Activated CD4-positive, alpha-beta memory T cell treated with anti-CD3 and anti-CD28 coated beads for 36 hours (primary cell): ENCODE measurements at regions not wholly inside any gene's neighbourhood (a gene's known extent, or its start where the extent isn't known, plus 50 kb on each side); places are given as distances from the start of the nearest gene placed in this dataset.
"Not testable (repeated sequence)": the region's sequence is repeated elsewhere in the genome, so short reads cannot be mapped to it uniquely, and the experiment has no call there.

Experiments
- CTCF ChIA-PET: fragments of 350-600 bp; sonication (Branson Sonifier 250); formaldehyde crosslinking; loops from one replicate; lab custom pipeline; 2021; ENCODE audit warnings: antibody characterized with exemption, inconsistent platforms; lab: Charles Lee
- POLR2A ChIA-PET: fragments of 350-600 bp; sonication (Branson Sonifier 250); formaldehyde crosslinking; loops from one replicate; lab custom pipeline; 2021; ENCODE audit warnings: antibody characterized with exemption; lab: Charles Lee
- DNase-seq: peaks from one replicate; pipeline ENCODE4 v3.0.0-alpha.2; 2020
- H3K27ac Mint-ChIP-seq: one replicate; pipeline ENCODE4 v1.8.0; 2021; ENCODE audit warnings: mixed read lengths
- H3K27me3 Mint-ChIP-seq: one replicate; pipeline ENCODE4 v1.8.0; 2021; ENCODE audit warnings: mixed read lengths
- H3K36me3 Mint-ChIP-seq: one replicate; pipeline ENCODE4 v1.8.0; 2021; ENCODE audit warnings: mixed read lengths
- H3K4me1 Mint-ChIP-seq: one replicate; pipeline ENCODE4 v1.8.0; 2021; ENCODE audit warnings: low read depth, mixed read lengths
- H3K4me3 Mint-ChIP-seq: one replicate; pipeline ENCODE4 v1.8.0; 2021; ENCODE audit warnings: mild to moderate bottlenecking, mixed read lengths
- H3K9me3 Mint-ChIP-seq: one replicate; pipeline ENCODE4 v1.8.0; 2021; ENCODE audit warnings: mixed read lengths
- intact Hi-C: fragments of 100-400 bp; cut with micrococcal nuclease; formaldehyde crosslinking; loops from one replicate; pipeline ENCODE4 v1.15.1; 2023

DNA sequence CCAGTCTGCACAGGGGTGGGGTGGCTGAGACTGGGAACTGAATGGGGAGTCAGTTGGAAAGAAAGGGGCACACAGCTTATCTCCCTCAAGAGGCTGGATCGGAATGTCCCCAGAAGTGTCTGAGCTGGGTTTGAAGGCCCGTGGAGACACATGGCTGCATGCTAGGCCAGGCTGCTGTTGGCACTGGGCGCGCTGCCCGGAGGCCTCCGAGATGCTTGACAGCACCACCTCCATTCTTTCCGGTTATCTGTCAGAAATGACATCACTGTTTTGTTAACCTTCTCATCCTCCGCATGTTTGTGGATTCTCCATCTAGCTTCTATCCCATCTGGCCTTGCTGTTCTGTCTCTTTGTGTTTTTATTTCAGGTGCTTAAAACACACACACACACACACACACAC is 85.5 kb downstream of the APIP start:
- Mint-ChIP-seq H3K4me1 (no peaks in the 10 kb centered on the region), H3K27ac (no peak overlapping the region), H3K4me3 (no peak overlapping the region), H3K36me3 (no peaks in the 10 kb centered on the region), H3K27me3 (peaks cover 4% of the 10 kb centered on the region), H3K9me3 (no peaks in the 10 kb centered on the region)
- CTCF ChIA-PET, result interaction anchor here (1.3 kb wide), 1 partner anchor 10 kb away, joined by 4 read pairs; no protein-coding TSS in a partner anchor
- intact Hi-C loops, result no loop called here
- no peak for DNase-seq
- POLR2A ChIA-PET, result no interaction called here

DNA sequence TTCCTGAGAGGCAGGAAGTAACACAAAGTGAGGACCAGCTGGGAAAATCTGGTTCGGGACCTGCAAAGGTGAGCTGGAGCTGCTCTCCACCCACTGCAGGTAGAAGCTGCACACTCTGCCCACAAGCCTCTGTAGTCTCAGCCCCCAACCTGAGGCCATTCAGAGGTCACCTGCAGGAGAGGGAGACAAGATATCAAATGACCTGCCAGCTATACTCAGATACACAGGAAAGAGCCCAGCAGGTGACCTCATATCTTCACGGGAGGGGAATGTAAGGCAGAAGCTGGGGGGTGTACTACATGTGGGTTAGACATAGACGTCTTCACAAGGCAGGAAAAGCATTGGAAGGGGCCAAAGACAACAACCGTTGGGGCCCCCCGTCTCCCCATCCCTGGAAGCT is 86.1 kb downstream of the APIP start:
- H3K27ac Mint-ChIP-seq, result no peak overlapping the region
- no peaks in the 10 kb centered on the region for H3K9me3 Mint-ChIP-seq
- no peak for DNase-seq
- H3K36me3 Mint-ChIP-seq, result no peaks in the 10 kb centered on the region
- no peaks in the 10 kb centered on the region for H3K4me1 Mint-ChIP-seq
- POLR2A ChIA-PET, result no interaction called here
- H3K27me3 Mint-ChIP-seq, result peaks cover 2% of the 10 kb centered on the region
- CTCF ChIA-PET, result interaction anchor here (0.6 kb wide), 1 partner anchor 625 kb away, joined by 4 read pairs; no protein-coding TSS in a partner anchor
- intact Hi-C loops, result no loop called here
- H3K4me3 Mint-ChIP-seq, result no peak overlapping the region

DNA sequence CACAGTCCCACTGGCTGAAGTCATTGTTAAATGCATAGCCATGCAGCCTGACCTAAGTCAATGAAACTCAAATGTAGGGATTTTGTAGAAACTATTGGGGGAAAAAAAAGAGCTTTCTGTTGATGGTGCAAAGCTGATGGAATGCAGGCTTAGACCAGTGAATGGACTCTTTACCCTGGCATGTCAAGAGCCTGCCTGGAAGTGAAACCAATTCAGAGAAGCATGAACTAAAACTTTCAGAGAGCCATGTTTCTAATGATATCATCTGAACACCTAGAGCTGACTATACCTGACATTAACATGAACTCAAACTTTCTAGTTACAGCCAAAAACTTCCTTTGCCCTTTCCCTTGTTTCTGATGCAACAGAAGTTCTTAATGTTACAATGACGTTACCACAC is 89.0 kb downstream of the APIP start:
- Mint-ChIP-seq H3K4me3 (no peak overlapping the region), H3K4me1 (no peaks in the 10 kb centered on the region), H3K27ac (no peak overlapping the region), H3K9me3 (no peaks in the 10 kb centered on the region), H3K27me3 (peaks cover 1% of the 10 kb centered on the region), H3K36me3 (no peaks in the 10 kb centered on the region)
- CTCF ChIA-PET, result no interaction called here
- POLR2A ChIA-PET, result no interaction called here
- DNase-seq, result no peak
- intact Hi-C loops, result no loop called here

DNA sequence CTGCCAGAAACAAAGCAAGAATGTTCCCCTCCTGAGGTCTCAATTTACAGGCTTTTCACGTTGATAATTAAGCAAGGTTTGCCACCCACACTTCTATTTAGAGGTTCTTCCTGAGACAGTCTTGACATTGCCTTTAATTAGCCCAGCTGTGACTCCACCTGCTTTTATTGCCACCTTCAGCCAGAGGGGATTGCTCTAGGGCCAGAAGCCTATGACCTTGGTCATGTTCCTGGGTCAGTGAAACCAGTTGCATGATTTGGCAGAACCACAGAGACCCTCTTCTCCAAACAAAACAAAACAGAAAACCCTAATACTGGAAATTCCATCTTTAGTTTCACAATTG is 89.8 kb downstream of the APIP start:
- no peaks in the 10 kb centered on the region for H3K4me1 Mint-ChIP-seq

DNA sequence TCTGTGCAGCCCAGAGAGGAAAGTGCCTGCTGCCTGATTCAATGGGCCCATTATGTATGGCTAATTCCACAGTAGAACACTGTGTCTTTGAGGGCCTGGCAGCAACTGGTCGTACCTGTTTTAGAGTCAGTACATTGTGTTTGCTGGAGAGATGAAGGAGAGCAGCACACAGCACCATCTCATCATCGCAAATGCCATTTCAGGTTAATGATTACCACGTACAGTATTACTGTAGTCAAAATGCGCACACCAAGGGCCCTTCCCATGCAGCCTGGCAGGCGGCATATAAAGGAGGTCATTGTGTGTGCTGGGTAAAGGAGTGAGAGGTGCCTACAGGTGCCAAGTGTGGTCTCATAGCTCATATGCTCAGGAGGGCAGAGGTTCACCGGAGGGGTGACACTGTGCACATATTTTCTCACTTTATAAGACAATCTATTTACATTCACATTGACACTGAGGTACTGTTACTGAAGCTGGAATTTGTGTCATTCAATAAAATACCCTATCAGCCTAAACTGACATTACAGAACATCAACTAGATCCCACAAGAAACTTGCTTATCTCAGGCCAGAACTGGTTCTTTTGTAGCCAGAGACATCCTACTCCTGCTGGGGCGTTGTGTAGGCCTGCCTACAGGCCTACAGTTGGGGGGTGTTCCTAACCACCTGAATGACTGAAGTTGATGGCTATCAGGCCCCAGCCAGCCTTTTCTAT is 90.4 kb downstream of the APIP start:
- Mint-ChIP-seq H3K36me3 (no peaks in the 10 kb centered on the region), H3K27ac (no peak overlapping the region), H3K4me3 (no peak overlapping the region), H3K9me3 (no peaks in the 10 kb centered on the region), H3K27me3 (peaks cover 1% of the 10 kb centered on the region), H3K4me1 (peaks cover 2% of the 10 kb centered on the region)
- CTCF ChIA-PET, result no interaction called here
- intact Hi-C loops, result no loop called here
- no peak for DNase-seq
- POLR2A ChIA-PET, result no interaction called here

More for the DNA sequence above, 89.8 kb downstream of the APIP start:
- intact Hi-C loops, result no loop called here
- DNase-seq, result no peak
- Mint-ChIP-seq H3K36me3 (no peaks in the 10 kb centered on the region), H3K4me3 (no peak overlapping the region), H3K27ac (no peak overlapping the region), H3K27me3 (peaks cover 1% of the 10 kb centered on the region), H3K9me3 (no peaks in the 10 kb centered on the region)
- CTCF ChIA-PET, result no interaction called here
- POLR2A ChIA-PET, result no interaction called here

DNA sequence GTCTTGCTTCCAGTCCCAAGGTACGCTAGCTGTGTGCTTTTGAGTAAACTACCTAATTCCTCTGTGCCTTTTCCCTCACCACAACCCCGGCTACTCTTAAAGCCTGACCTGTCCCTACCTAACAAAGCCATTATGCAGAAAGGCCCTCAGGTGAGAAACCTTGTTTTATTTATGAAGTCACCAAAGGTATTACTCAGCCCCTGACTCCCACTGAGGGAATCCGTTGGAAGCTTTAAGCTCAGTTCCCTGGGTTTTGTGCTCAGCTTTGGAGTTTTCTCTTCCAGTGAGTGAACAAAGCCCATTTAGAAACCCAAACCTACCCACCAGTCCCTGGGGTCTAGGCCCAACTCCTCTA is 90.9 kb downstream of the APIP start:
- Mint-ChIP-seq H3K36me3 (no peaks in the 10 kb centered on the region), H3K27me3 (peaks cover 1% of the 10 kb centered on the region), H3K27ac (no peak overlapping the region), H3K4me3 (no peak overlapping the region), H3K4me1 (peaks cover 6% of the 10 kb centered on the region), H3K9me3 (no peaks in the 10 kb centered on the region)
- intact Hi-C loops, result no loop called here
- POLR2A ChIA-PET, result no interaction called here
- DNase-seq, result no peak
- CTCF ChIA-PET, result no interaction called here

DNA sequence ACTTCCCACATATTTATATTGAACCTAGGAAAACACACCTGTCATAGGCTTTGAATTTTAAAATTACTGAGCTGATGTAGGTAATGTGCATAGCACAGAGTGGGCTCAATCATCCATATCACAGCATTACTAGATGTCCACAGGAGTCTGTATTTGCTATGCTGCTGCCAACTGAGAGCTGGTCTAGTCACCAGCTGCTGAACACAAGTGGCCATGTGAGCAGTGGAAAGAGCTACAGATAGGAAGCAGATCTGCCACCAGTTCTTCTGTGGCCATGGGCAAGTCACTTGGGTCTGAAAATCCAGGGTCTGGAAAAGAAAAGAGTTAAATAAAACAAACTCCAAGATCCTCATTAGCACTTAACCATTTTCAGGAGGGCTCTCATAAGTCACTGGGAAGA is 91.8 kb downstream of the APIP start:
- Mint-ChIP-seq H3K27me3 (peaks cover 3% of the 10 kb centered on the region), H3K4me3 (no peak overlapping the region), H3K4me1 (peaks cover 14% of the 10 kb centered on the region), H3K27ac (no peak overlapping the region), H3K9me3 (peaks cover 7% of the 10 kb centered on the region), H3K36me3 (no peaks in the 10 kb centered on the region)
- intact Hi-C loops, result no loop called here
- DNase-seq, result no peak
- CTCF ChIA-PET, result interaction anchor here (0.5 kb wide), 1 partner anchor 997 kb away, joined by 3 read pairs; no protein-coding TSS in a partner anchor
- POLR2A ChIA-PET, result no interaction called here

DNA sequence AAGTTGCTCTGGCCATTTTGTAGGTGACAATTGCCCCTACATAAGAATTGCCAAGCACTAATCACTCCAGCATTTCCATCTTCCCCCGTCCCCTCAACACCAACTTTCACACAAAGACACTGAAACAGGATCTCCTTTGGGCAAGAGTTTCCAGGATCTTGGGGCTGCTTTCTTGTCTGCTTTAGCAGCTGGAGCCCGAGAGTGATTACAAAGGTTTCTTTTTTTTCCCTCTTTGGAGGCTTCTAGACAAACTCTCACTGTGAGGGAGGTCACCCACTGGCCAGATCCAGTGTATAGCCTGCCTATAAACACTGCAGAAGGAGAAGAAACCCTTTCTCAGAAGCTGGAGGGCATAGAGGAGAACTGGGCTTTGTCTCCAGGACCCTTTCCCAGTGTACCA is 92.5 kb downstream of the APIP start:
- ChIA-PET POLR2A (no interaction called here), CTCF (no interaction called here)
- H3K4me1 Mint-ChIP-seq, result peaks cover 14% of the 10 kb centered on the region
- intact Hi-C loops, result no loop called here
- H3K27me3 Mint-ChIP-seq, result peaks cover 3% of the 10 kb centered on the region
- H3K4me3 Mint-ChIP-seq, result no peak overlapping the region
- no peaks in the 10 kb centered on the region for H3K36me3 Mint-ChIP-seq
- no peak for DNase-seq
- peaks cover 9% of the 10 kb centered on the region for H3K9me3 Mint-ChIP-seq
- no peak overlapping the region for H3K27ac Mint-ChIP-seq

DNA sequence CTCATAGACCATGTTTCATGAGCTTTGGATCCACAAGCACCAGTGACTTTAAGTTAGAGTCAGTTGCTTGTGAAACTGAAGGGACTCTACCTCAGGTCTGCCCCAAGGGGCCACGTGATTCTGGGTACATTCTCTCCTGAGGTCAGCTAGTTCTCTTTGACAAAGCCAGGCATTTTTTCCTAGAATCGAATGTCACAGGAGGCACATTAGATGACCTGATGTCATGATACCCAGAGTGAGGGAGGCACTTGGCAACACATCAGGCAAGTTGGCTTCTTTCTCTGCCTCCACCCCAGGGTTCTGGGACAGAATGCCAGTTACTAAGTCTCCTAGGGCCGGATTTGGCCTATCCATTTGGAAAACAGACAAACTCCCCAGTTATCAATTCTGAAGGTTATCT is 93.0 kb downstream of the APIP start:
- no peaks in the 10 kb centered on the region for H3K36me3 Mint-ChIP-seq
- H3K27ac Mint-ChIP-seq, result no peak overlapping the region
- DNase-seq, result no peak
- intact Hi-C loops, result no loop called here
- H3K4me3 Mint-ChIP-seq, result no peak overlapping the region
- ChIA-PET POLR2A (no interaction called here), CTCF (no interaction called here)
- peaks cover 3% of the 10 kb centered on the region for H3K27me3 Mint-ChIP-seq
- H3K4me1 Mint-ChIP-seq, result peaks cover 14% of the 10 kb centered on the region
- H3K9me3 Mint-ChIP-seq, result peaks cover 9% of the 10 kb centered on the region

DNA sequence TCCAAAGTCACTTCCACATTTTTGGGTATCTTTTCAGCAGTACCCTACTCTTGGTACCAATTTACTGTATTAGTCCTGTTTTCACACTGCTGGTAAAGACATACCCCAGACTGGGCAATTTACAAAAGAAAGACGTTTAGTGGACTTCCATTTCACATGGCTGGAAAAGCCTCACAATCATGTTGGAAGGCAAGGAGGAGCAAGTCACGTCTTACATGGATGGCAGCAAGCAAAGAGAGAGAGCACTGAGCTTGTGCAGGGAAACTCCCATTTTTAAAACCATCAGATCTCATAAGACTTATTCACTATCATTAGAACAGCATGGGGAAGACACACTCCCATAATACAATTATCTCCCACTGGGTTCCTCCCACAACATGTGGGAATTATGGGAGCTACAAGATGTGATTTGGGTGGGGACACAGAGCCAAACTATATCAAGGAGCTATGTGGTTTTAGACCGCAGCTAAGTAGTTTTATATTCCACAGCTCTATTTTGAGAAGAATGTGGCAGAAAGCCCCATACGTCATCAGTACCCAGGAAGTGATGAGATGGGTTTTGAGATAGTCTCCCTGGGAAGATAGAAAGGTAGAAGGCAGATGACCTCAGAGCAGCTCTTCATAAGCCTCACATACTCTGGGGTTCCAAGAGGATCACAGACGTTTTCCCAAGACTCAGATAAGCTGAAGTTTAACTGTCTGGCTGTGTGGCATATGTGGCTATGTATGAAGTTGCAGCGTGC is 96.3 kb downstream of the APIP start:
- ChIA-PET CTCF (no interaction called here), POLR2A (no interaction called here)
- Mint-ChIP-seq H3K4me3 (no peak overlapping the region), H3K27ac (no peak overlapping the region), H3K4me1 (peaks cover 14% of the 10 kb centered on the region), H3K36me3 (no peaks in the 10 kb centered on the region), H3K27me3 (peaks cover 8% of the 10 kb centered on the region), H3K9me3 (peaks cover 15% of the 10 kb centered on the region)
- intact Hi-C loops, result no loop called here
- DNase-seq, result no peak

DNA sequence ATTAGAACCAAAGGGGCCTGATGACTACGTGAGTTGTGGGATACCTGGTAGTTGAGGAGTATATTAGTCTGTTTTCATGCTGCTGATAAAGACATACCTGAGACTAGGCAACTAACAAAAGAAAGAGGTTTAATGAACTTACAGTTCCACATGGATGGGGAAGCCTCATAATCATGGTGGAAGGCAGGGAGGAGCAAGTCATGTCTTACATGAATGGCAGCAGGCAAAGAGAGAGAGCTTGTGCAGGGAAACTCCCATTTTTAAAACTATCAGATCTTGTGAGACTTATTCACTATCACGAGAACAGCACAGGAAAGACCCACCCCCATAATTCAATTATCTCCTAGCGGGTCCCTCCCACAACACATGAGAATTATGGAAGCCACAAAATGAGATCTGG is 98.4 kb downstream of the APIP start:
- H3K4me3 Mint-ChIP-seq, H3K27ac Mint-ChIP-seq, DNase-seq, H3K27me3 Mint-ChIP-seq, POLR2A ChIA-PET, H3K36me3 Mint-ChIP-seq, CTCF ChIA-PET, intact Hi-C loops: not testable (repeated sequence)
- Mint-ChIP-seq H3K4me1 (peaks cover 14% of the 10 kb centered on the region), H3K9me3 (peaks cover 23% of the 10 kb centered on the region)

DNA sequence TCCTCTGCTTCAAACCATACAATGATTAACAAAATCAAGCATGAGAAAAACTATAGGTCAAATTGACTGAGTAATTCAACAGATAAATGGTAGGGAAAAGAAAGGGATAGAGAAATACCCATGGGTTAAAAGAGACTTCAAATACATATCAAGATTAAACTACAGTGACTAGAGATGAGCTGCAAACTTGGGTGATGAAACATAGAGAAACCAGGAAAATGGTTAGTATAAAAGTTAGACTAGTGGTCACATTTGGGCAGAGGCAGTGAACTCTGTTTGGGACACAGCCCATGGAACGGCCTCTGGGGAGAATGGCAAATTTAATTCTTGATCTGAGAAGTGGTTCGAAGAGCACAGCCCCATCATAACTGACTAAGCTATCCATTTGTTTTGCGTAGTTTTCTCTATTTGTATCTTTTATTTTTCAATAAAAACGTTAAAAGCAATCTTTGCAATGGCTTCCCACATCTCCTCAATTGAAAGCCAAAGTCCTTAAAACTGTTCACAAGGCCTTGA is 99.4 kb downstream of the APIP start:
- CTCF ChIA-PET, result no interaction called here

More for the DNA sequence above, 99.4 kb downstream of the APIP start:
- Mint-ChIP-seq H3K4me1 (peaks cover 14% of the 10 kb centered on the region), H3K36me3 (peaks cover 9% of the 10 kb centered on the region), H3K27me3 (peaks cover 12% of the 10 kb centered on the region), H3K9me3 (peaks cover 30% of the 10 kb centered on the region), H3K27ac (no peak overlapping the region), H3K4me3 (no peak overlapping the region)
- DNase-seq, result no peak
- intact Hi-C loops, result no loop called here
- POLR2A ChIA-PET, result no interaction called here
